NCI-H748 (cell line): ENCODE measurements at regions not wholly inside any gene's neighbourhood (a gene's known extent, or its start where the extent isn't known, plus 50 kb on each side); places are given as distances from the start of the nearest gene placed in this dataset.

Experiments
- DNase-seq: peaks from one replicate; lab custom pipeline; 2025; ENCODE audit not compliant: unreplicated experiment; lab: John Stamatoyannopoulos, UW

DNA sequence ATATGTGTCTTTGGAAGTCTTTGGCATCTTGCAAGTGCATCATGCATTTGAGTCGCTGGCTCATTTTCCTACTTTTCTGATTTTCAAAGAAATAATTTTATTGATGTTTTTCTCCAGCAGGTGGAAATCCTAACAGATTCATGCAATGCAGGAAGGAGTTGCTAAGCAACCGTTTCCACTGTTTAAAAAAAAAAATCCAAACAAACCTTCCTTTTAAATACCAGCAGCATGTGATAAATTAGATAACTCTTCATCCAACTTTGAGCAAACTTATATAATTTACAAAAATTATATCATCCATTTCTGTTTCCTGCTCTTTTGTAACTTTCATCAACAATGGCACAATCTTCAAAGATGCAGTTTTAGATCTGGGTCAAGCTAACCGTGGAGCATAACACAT, 364.1 kb downstream of the MFSD1 start:
- DNase-seq, result peak; percentile 2

DNA sequence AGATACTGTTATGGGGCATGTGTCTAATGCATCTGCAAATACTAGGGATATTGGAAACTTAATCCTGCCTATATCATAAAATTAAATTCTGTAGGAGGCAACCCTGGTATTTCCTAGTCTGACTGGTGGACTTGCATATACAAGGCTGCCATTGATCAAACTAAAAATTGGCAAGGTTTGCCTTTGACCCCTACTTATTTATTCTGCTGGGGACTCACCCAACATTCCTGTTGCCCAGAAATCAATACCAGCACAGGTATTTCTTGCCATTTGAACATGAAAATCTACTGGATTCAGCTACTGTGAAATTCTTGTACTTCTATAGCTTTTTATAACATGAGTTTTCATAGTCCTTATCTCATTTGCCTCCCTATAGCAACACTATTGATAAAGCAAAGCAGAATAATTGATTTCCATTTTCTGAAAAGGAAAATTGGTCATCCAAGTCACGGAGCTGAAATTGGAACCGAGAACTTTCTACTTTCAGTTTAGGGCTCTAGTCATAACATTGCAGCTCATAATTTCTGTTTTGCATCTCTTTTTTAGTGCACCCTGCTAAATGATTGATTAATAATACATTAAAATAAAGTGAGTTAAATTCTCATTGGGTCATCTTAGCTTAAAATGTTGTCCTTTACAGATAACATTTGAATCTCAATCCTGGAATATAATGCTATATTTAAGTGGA, 365.2 kb downstream of the MFSD1 start:
- no peak for DNase-seq

- no peak for DNase-seq
These were observed 366.9 kb downstream of the MFSD1 start for GRCh38 chr3:159168788-159169187.

DNA sequence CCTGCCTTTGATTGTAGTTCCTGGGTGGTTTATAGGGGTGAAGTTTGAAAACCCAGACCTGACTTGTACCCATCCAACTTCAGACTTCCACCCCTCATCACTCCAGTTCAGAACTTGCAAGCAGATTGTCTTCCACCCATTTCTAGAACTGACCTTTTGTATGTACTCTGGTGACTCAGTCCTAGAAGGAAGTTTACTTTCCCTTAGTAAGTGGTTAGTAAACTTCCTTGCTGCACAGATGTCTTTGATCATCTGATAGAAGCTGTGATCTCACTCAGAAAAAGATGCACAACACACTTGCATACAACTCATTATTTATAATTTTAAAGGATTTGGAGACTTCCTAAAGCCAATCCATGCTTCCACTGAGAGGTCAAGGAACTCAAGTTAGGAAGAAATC, 368.0 kb downstream of the MFSD1 start:
- DNase-seq, result no peak

DNA sequence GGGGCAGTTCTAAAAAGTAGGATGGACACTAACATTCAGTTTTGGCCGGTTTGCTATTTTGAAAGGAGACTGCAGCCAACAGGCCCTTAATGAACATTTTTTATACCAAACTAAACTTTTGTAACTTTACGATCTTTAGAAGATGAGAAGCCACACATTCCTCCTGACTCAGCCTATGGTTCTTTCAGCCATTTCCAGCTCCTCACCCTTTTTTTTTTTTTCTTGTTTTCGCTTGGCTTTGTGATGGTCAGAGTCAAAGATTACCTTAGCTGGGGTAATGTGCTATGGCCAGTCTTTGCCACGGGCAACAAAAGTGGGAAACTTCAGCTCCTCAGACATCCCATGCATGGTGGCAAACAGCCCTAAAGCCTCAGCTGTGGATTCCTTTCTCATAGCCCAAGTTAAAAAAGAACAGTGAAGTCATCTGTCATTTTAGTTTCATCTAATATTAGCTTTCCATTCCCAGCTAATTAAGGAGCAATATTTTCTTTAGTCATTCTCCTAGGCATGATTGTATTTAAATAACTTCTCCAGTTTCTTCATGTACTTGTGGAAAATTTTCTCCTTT, 368.7 kb downstream of the MFSD1 start:
- DNase-seq, result no peak

DNA sequence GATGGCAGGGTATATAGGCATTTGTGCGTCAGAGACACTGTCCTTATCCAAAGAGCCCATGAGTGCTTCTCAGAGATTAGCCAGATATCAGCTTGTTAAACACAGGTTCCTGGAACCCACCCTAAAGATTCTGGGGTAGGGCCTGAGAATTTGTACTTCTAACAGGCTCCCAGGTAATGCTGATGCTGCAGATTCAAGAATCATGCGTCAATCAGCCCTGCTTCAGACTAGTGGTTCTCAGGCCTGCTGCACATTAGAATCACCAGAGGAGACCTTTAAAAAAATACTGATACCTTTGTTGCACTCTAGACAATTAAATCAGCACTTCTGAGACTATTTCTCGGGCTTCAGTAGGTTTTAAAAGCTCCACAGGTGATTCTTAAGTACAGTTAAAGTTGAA, 369.5 kb downstream of the MFSD1 start:
- DNase-seq, result no peak

- no peak for DNase-seq
These were observed 370.6 kb downstream of the MFSD1 start for GRCh38 chr3:159172473-159172872.

GRCh38 chr3:159174715-159175692, 373.1 kb downstream of the MFSD1 start:
- DNase-seq, result no peak

DNA sequence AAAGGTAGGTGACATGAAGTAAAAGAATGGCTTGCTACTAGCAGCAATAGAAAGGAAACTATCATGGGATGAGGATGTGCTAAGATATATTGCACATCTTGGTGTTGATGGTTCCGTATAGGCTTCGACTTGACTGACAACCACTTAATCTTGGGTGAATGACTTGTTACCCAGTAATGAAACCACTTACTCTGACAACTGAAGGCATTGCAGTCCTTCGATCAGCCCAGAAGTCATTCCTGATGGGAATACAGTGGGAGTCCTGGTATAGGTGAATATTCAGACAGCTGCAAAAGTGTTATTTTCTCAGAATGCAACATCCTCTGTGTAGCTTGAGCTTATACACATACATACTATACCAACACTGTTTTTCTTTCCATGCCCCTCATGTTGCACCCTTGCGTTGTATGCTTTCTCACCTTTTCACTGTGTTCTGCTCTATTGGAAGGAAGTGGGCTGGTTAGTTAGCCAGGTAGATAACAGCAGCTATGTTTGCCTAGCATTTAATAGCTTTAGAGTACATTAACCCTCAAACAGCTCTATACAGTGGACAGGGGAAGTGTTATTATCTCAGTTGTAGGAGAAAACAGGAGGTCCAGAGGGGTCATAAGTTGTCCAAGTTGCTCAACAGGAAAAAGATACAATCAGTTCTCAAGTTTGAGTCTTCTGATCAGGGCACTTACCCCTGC, 376.5 kb downstream of the MFSD1 start:
- peak; percentile 16 for DNase-seq

DNA sequence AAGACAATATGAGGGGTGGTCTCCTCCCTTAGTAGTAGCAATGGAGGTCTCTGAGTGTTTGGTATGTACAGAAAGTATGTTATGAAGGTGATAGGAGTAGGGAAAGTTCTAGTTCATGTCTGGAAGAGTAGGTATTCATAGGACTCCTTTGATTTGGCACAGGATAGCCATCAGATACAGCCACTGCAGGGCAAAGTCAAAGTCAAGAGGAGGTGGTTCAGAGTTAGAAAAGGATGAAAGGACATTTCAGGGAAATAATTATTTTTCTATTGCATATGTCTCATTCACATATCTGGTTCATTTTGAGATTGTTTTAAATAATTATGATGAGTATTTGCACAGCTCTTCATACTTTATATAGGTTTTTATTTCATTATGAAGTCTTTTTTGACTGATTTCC, 381.1 kb downstream of the MFSD1 start:
- no peak for DNase-seq

- no peak for DNase-seq
These were observed 383.7 kb downstream of the MFSD1 start for GRCh38 chr3:159185443-159186050.

GRCh38 chr3:159186581-159186980, 384.7 kb downstream of the MFSD1 start:
- no peak for DNase-seq

DNA sequence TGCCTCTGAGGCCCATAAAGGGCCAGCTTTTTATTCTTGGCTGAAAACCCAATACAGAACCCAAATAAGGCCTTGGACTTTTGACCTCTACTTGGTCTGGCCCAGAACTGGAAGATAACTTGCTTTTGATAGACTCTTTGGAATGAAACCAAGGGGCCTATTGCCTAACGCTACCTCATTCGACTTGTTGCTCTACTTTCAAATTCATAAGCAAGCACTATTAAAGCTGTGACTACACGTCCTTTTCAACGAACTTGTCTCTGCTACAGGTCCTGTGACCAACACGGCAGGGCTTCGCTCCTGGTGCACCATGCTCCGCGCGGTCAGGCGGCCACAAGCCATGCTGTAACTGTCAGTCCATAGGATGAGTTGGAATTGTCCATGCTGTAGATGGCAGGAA, 385.4 kb downstream of the MFSD1 start:
- no peak for DNase-seq

- DNase-seq, result no peak
These were observed 385.9 kb downstream of the MFSD1 start for GRCh38 chr3:159187706-159188105.

GRCh38 chr3:159189994-159190669, 388.3 kb downstream of the MFSD1 start:
- DNase-seq, result no peak

GRCh38 chr3:159191447-159191846, 389.6 kb downstream of the MFSD1 start:
- DNase-seq, result no peak

DNA sequence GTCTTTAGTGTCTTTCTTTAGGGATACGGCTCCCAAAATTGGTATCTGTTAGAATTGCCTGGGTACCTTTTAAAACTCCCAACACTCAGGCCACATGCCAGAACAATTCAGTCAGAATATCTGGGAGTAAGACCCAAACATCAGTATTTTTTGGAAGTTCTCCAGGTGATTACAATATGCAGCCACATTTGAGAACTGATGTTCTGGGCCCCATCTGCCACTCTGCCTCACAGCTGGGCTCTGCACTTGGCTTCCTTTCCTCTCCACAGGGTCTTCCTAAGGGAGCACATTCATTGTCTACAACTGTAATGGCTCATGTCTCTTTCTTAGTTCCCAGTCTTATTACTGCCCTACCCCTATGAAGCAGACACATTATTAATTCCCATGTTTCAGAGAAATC, 394.5 kb downstream of the MFSD1 start:
- no peak for DNase-seq

GRCh38 chr3:159200176-159200575, 398.3 kb downstream of the MFSD1 start:
- DNase-seq, result no peak

DNA sequence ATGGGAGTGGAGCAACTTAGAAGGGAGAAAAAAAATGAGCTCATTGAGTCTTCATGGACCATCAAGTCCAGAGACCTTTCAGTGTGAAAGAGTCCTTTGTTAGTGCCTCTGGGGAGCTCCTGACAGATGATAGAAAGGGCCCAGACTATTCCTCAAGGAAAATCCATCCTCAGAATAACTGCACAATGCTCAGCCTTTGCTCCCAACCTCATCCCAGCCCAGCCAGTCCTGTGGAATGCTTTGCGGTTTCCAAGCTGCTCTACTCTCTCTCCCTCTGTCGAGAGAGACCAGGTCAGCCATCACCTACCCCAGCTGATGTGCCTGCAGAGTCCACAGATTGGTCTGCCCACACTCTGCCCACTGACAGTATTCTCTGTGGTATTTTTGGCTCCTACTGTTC, 406.2 kb downstream of the MFSD1 start:
- no peak for DNase-seq

- no peak for DNase-seq
These were observed 407.6 kb downstream of the MFSD1 start for GRCh38 chr3:159209459-159209858.
